ENCODE measurements at regions not wholly inside any gene's neighbourhood (a gene's known extent, or its start where the extent isn't known, plus 50 kb on each side); places are given as distances from the start of the nearest gene placed in this dataset.

- TF ChIP-seq ZHX2 (IDR thresholded peaks at IDR 0.05; ENCODE audit: low read depth), result 0 out of 2 replicates have a peak, but pooled peaks have one; percentile 34
- no peak for TF ChIP-seq ZHX2 (CRISPR knock-in tag; IDR thresholded peaks at IDR 0.05; ENCODE audit: borderline replicate concordance)
- TF ChIP-seq BRCA1 (CRISPR knock-in tag; IDR thresholded peaks at IDR 0.05), result no peak
- TF ChIP-seq ELF4 (CRISPR knock-in tag; IDR thresholded peaks at IDR 0.05; ENCODE audit: borderline replicate concordance), result no peak
- TF ChIP-seq ZNF678 (CRISPR knock-in tag; IDR thresholded peaks at IDR 0.05), result no peak
- TF ChIP-seq YY1 (IDR thresholded peaks at IDR 0.05; ENCODE audit: insufficient read depth, insufficient replicate concordance, low read depth, low read length), result no peak
- TF ChIP-seq CBX2 (IDR thresholded peaks at IDR 0.05; ENCODE audit: low read depth, low read length), result no peak
- no peak for TF ChIP-seq CBX2 (CRISPR knock-in tag; IDR thresholded peaks at IDR 0.05; ENCODE audit: low read depth)
- TF ChIP-seq ZNF747 (CRISPR knock-in tag; IDR thresholded peaks at IDR 0.05; ENCODE audit: borderline replicate concordance), result peak; percentile 37; the same call in 1 of the 2 replicates
- no peak for TF ChIP-seq ZNF224 (CRISPR knock-in tag; IDR thresholded peaks at IDR 0.05)
- TF ChIP-seq TP53 (CRISPR knock-in tag; conservative IDR thresholded peaks at IDR 0.05), result peak; percentile 26; the same call in 1 of the 2 replicates
- TF ChIP-seq MED1 (CRISPR knock-in tag; IDR thresholded peaks at IDR 0.05), result peak; percentile 91
- no peak; the same call in 1 of the 2 replicates for TF ChIP-seq ZBTB33 (CRISPR knock-in tag; IDR thresholded peaks at IDR 0.05)
- TF ChIP-seq HCFC1 (IDR thresholded peaks at IDR 0.05; ENCODE audit: low read depth, low read length), result no peak
- no peak for TF ChIP-seq SNAPC2 (CRISPR knock-in tag; IDR thresholded peaks at IDR 0.05)
- TF ChIP-seq HMG20B (CRISPR knock-in tag; conservative IDR thresholded peaks at IDR 0.05), result peak; percentile 80
- 0 out of 2 replicates have a peak, but pooled peaks have one; percentile 32 for TF ChIP-seq ZNF605 (CRISPR knock-in tag; IDR thresholded peaks at IDR 0.05)
- peak; percentile 66; the same call in 1 of the 2 replicates for TF ChIP-seq DMAP1 (CRISPR knock-in tag; IDR thresholded peaks at IDR 0.05)
- peak; percentile 89 for TF ChIP-seq ZMYM3 (CRISPR knock-in tag; IDR thresholded peaks at IDR 0.05)
Observed at GRCh38 chr4:159420162-159421057, 317.5 kb downstream of the RAPGEF2 start (continued).
